ENCODE measurements at regions not wholly inside any gene's neighbourhood (a gene's known extent, or its start where the extent isn't known, plus 50 kb on each side); places are given as distances from the start of the nearest gene placed in this dataset.

DNA sequence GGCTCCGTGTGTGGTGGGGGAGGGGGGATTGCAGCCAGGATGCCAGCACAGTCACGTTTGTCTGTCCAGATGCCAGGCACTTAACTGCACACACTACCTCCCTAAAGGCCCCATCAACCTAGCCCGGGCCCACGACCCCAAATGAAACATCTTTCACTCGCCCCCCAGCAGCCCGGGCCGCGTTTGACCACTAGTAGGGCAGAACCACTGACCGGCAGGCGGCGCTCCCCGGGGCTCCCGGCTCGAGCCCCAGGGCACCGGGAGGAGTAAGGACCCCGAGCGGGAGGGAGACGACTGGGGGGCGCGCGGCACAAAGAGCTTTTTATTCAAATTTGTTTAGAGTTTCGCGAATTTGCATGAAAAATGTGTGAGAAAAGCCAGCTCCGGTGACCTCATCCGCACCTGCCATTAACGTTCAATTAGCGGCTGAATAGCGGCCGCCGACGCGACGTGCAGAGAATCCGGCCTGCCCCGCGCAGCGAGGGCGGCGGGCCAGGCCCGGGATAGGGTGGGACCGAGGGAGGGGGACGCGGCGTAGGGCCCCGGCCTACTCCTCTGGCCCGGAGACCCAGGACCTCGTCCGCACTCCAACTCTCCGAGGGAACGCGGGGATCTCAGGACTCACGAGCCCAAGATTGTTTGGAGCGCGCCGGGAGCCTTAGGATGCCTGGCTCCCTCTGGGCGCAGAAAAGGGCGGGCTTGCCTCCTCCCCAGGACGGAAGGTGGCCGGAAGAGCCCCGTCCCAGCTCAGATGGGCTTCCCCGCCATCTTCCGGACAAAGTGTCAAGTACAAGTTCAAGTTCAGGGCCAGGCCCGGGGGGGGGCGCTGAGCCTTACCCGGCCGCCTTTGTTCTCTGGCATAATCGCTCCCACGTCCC is 64.9 kb upstream of the POLG start:
- DNase-seq: peak; percentile 12

GRCh38 chr15:89398896-89399237 is 64.2 kb upstream of the POLG start:
- DNase-seq: no peak

DNA sequence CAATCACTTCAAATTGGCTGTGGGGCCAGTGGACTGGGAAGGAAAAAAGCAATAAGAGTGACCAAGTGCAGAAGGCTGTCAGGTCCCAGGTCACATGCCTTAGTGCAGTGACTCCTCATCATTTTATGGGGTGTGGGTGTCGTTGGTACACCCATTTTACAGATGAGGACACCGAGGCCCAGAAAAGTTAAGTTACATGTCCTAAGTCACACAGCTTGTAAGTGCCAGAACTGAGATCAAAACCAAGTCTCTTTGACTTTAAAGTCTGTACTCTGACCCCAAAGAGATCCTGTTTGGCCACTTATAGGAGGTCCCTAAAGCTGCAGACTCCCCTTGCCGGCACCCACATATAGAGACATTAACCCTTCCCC is 63.0 kb upstream of the POLG start:
- no peak for DNase-seq

DNA sequence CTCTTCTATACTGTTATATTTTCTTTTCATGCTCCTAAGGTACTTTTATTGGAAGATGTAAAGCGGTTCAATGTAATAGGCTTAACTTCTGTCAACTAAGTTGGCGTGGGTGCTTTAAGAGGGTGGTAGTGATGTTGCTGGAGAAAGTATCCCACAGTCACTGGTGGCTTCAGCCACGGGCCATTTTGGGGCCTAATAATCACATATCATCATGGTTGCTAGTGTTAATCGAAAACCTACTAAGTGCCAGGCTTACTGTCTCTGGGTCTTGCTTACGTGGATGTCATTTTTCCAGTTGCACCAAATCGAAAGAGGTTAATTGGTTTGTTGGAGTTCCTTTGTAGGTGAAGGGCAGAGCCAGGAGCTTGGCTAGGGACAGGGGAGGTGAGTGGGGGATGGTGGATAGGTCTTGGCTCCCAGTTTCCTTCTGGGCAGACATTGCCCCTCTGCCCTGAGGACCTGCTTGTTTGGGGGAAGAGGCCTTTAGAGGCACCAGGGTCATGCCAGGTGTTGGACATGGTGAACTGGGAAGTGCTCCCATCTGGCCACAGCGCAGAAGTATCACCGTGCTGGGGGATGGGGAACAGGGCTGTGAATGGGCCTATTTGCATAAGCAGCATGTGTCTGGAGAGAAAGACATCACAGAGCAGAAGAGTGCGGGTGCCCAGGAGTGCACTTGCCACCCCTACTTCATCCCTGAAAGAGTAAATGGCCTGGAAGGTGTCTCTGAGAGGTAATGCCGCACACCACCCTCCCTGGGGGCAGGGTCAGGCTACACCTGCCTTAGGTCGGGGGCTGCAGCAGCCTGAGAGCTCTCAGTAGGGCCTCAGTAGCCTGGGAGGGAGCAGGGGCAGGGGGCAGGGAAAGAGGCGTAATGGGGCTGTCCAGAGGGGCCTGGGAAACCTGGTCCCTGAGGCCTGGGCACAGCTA is 62.4 kb upstream of the POLG start:
- no peak for DNase-seq

GRCh38 chr15:89395996-89396395 is 61.4 kb upstream of the POLG start:
- no peak for DNase-seq

DNA sequence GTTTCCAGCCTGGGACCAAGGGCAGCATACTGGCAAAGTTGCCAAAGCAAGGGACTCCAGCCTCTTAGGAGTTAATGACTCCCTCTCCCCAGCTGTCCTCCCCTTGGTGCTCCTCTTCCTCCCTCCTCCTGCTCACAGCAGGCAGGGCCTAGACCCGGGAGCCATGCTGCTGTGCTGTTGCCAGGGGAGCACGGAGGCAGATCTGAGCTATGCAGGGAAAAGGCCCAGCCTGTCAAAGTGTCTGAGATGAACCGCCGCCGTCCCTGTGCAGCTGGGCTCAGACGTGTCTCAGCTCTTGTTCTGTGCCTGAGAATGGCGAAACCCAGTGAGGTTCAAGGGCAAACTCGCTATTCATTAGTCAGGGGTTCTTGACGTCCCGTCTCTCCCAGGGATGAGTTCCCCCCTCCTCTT is 60.8 kb upstream of the POLG start:
- no peak for DNase-seq

DNA sequence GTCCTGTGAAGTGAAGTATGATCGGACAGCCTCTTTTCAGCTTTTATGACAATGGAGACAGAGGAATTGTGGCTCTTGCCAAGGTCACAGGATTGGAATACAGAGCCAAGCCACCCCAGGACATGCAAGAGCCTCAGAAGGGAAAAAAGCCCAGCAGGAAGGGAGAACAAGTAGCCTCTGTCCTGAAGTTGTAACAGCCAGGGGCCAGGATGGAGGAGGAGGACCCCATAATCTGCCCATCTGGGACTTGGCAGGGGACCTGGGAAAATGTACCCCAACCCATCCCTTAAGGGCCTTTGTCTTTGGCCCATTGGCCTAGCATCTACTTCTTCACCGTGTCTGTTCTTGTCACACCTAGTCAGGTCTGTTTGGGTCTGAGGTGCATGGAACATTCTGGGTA is 60.4 kb upstream of the POLG start:
- DNase-seq: no peak

DNA sequence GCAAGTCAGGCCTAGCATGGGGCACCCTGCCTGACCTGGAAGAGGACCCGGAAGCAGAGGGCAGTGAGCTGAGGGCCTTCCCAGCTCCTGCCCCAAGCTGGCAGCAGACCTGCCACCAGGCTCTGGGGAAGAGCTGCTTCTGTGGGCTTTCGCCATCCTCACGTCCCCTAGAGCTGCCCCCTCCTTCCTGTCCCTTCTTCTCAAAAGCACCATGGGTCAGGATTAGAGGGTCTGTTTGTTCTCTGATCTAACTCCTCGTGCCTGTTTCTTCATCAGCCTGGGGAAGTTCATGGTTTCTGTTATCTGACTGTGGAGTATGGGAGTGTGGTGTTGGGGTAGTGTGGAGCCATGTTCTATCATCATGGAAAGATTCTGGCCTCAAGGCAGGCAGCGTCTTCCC is 58.4 kb upstream of the POLG start:
- DNase-seq: no peak

DNA sequence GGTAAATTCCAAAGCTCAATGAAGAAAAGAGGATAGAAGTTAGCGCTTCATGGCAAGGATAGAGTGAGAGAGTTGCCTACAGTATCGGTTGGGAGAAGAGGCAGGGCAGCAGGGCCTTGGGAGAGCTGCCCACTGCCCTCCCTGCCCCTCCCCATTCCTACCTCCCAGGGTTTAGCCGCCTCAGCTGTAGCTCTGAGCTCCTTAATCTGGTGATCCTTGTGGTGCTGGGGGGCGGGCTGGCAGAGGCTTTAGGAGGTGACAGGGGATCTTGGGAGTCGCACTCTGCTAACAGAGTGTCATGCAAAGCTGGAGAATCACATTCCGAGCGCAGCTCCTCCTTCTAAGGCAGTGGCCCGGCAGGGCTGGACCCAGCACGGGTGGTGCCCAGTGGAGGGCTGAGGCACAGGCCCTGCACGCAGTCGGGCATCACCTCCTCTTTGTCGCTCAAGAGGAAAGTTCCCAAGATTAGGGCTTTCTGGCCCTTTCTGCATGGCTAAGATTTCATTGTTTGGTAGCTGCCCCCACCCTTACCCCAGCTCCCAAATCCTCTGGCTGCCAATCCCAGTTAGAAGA is 57.1 kb upstream of the POLG start:
- no peak for DNase-seq

DNA sequence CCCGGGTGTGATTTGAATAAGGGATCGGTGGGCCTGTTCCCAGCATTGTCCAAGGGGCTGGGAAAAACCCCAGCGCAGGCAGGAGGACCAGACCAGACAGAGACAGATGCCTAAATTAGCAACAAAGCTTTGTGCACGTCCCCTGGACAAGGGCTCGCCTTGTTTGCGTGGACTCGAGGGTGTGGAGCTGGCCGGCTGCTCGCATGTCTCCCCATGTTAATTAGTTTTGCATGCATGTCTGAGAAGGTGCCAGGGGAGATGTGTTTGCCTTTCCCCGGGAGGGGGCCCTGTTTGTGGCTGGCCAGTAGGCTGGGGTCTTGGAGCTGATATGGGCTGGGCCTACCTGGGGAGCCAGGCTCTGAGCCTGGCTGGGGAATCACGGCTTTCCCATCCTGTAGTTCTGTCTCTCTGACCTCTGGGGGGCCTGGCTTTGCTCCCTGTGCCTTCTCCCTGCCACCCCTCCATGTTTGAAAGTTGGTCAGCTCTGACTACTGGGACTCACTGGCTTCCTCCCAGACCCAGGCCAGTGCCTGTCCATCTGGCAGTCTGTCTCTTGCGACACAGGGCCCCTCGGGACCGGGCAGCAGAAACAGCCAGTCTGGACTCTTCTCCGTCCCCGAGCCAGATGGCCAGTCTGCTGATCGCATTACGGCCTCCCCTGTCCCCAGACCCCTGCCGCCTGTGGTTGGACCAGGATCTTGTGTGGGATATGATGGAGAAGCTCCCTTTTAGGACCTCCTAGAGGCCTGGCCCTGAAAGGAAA is 55.4 kb upstream of the POLG start:
- no peak for DNase-seq

DNA sequence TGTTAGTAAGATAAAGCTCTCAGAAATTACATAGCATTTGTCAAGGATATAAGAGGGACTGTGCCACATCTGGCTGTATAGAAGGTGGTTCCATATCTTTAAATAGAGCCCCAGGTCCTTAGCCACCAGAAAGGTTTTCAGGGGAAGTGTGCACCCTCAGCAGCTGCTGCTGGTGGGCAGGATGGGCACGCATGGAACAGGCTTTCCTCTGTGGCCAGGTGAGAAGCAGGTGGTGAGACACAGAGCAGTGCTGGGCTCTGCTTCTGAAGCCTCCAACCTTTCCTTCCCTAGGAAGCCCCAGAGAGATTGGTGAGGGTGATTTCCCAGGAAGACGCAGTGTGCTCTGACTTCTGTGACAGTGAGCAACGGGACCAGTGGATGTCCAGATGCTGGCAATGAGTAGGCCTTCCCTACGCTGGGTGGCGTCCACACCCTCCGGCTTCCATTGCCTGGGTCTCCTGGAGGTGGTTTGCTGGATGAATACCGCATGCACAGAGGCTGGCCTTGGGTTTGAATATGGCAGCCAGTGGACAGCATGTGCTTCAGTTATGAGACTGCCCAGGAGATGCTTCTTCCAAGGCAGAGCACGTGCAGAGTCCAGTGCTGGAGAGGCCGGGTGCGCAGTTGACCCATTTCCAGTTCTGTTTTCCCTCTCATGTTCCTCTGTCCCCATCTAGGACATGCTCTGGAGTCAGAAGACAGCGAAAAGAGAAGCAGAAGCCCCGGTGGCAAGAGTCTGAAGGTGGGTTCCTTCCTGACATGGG is 52.7 kb upstream of the POLG start:
- no peak for DNase-seq

DNA sequence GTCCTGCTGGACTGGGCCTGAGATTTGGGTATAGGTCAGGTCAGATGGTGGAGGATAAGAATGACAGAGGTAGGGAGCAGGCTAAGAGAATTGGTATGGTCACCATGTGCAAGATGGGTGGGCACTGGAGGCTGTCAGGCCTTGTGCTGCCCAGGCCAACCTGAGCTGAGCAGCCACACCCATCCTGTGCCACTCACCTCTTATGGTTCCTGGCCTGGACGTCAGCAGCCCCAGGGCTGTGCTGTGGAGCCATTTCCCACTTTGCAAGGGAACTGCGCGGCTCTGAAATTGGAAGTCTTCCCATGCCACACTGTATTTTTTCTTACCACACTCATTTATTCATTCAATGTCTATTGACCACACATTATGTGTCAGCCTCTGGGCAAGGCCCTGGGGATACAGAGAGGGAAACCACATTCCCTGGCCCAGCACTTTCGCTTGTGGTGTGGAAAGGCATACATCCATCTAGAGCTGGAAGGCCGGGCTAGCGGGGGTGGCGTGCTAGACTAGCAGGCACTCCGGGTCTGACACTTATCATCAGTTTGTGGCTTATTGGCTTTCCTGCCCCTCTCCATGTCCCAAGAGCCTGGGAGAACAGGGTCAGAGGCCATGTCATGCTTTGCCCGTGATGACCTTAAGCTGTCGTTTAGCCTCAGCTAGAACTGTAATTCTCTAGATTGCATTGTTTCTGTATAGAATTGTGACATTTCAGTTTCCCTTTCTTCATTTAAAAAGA is 51.1 kb upstream of the POLG start:
- no peak for DNase-seq
